PC-9 (cell line): ENCODE measurements at regions not wholly inside any gene's neighbourhood (a gene's known extent, or its start where the extent isn't known, plus 50 kb on each side); places are given as distances from the start of the nearest gene placed in this dataset.

ENCODE experiments used
- EZH2 ChIP-seq: fragments of 200-600 bp; sonication (generic); IDR thresholded peaks from 2 replicates; pipeline ENCODE4 v1.8.0; 2017; ENCODE audit warnings: antibody characterized with exemption, low read depth
- TF ChIP-seq, protein P1 (sequence below): fragments of 200-600 bp; sonication (generic); conservative IDR thresholded peaks from 2 replicates; pipeline ENCODE4 v1.6.1; 2017; ENCODE audit warnings: mixed run types, antibody characterized with exemption, mild to moderate bottlenecking, moderate library complexity

DNA sequence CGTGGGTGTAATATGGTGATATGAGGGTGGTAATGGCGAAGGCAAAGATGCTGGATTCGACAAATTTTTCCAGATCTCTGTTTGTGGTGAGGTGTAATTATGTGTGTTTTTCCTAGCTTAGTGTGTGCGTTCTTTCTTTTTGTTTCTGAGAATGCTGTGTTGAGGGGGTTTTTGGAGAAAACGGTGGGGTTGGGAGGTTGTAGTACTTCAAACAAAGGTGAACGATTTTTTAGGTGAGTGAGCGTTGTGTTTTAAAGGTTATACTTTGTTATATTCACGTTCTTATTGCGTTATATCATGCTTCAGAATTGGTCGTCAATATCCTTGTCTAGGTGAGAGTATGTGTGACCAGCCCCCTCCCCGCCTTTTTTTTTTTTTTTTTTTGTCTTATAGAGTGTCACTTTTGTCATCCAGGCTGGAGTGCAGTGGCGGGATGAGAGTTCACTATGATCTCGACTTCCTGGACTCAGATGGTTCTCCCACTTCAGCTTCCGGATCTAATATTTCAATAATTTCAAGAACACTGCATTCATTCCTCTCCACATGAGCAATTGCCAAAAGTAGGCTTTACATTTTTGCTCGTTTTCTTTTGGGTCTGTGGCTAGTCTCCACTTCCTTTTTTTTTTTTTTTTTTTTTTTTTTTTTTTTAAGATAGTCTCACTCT is 82.2 kb upstream of the RNU2-1 start:
- TF ChIP-seq, protein P1, sequence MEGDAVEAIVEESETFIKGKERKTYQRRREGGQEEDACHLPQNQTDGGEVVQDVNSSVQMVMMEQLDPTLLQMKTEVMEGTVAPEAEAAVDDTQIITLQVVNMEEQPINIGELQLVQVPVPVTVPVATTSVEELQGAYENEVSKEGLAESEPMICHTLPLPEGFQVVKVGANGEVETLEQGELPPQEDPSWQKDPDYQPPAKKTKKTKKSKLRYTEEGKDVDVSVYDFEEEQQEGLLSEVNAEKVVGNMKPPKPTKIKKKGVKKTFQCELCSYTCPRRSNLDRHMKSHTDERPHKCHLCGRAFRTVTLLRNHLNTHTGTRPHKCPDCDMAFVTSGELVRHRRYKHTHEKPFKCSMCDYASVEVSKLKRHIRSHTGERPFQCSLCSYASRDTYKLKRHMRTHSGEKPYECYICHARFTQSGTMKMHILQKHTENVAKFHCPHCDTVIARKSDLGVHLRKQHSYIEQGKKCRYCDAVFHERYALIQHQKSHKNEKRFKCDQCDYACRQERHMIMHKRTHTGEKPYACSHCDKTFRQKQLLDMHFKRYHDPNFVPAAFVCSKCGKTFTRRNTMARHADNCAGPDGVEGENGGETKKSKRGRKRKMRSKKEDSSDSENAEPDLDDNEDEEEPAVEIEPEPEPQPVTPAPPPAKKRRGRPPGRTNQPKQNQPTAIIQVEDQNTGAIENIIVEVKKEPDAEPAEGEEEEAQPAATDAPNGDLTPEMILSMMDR = no peak
- TF ChIP-seq EZH2 = no peak
